ENCODE measurements at regions not wholly inside any gene's neighbourhood (a gene's known extent, or its start where the extent isn't known, plus 50 kb on each side); places are given as distances from the start of the nearest gene placed in this dataset.

DNA sequence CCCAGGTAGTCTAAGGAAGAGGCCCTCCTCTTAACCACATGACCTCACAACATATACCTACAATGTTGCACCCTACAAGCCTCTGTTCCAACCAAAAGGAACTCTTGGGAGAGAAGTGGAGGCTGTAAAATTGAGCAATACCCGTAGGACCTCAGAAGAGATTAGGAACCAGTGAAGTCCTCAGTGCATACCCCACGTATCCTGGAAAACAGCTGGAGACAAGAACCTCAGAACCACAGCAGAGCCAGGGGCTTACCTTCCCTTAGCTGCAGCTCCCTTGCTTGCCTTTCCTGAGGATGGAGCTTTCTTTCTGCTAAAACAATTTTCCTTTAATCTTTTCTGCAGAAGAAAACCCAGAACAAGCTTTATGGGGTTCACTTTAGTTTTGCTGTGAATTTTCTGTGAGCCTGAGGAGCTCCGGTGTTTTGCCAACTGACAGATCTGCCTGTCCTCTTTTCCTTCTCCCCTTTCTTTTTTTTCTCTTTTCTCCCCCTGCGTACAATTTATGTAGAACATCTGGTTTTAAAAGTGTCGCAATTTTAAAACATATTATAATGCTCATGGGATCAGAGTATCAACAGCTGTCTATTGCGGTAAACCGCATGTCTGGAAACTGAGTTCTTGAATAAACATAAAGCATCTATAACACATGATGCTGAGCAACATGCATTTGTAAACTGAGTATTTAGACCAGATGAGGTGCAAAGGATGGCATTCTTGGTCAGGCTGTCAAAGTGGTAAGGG, 226.4 kb upstream of the MAF start:
- peaks cover 8% of the 10 kb centered on the region for H3K4me1 Mint-ChIP-seq
- no peaks in the 10 kb centered on the region for H3K36me3 Mint-ChIP-seq (ENCODE audit: low read depth)
- Histone ChIP-seq H3K27me3 (ENCODE audit: control insufficient read depth, insufficient read depth, low read length, poor library complexity, severe bottlenecking) (no peaks in the 10 kb centered on the region), H3K4me3 (ENCODE audit: low read length) (no peak overlapping the region), H3K9ac (ENCODE audit: extremely low read depth, low read length, poor library complexity, severe bottlenecking) (no peak overlapping the region), H3K9me3 (ENCODE audit: control insufficient read depth, low read length) (no peaks in the 10 kb centered on the region), H3K4me1 (ENCODE audit: control insufficient read depth, insufficient read depth, low read length) (no peaks in the 10 kb centered on the region), H3K36me3 (ENCODE audit: control insufficient read depth, insufficient read depth, low read length) (no peaks in the 10 kb centered on the region), H3K27ac (ENCODE audit: low read depth, low read length) (no peak overlapping the region)
- WGBS, 2 experiments (ENCODE audit: insufficient coverage in 1 of 2, insufficient read length in 1 of 2) = 92 to 95% methylated on average over 3 to 7 of the region's 7 CpGs
- no peak for DNase-seq
- H3K27ac Mint-ChIP-seq = no peak overlapping the region
- TF ChIP-seq, protein P1, sequence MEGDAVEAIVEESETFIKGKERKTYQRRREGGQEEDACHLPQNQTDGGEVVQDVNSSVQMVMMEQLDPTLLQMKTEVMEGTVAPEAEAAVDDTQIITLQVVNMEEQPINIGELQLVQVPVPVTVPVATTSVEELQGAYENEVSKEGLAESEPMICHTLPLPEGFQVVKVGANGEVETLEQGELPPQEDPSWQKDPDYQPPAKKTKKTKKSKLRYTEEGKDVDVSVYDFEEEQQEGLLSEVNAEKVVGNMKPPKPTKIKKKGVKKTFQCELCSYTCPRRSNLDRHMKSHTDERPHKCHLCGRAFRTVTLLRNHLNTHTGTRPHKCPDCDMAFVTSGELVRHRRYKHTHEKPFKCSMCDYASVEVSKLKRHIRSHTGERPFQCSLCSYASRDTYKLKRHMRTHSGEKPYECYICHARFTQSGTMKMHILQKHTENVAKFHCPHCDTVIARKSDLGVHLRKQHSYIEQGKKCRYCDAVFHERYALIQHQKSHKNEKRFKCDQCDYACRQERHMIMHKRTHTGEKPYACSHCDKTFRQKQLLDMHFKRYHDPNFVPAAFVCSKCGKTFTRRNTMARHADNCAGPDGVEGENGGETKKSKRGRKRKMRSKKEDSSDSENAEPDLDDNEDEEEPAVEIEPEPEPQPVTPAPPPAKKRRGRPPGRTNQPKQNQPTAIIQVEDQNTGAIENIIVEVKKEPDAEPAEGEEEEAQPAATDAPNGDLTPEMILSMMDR (conservative IDR thresholded peaks at IDR 0.05) = no peak
- no peak overlapping the region for H3K4me3 Mint-ChIP-seq
- no peaks in the 10 kb centered on the region for H3K9me3 Mint-ChIP-seq
- peaks cover 8% of the 10 kb centered on the region for H3K27me3 Mint-ChIP-seq (ENCODE audit: insufficient read depth)

DNA sequence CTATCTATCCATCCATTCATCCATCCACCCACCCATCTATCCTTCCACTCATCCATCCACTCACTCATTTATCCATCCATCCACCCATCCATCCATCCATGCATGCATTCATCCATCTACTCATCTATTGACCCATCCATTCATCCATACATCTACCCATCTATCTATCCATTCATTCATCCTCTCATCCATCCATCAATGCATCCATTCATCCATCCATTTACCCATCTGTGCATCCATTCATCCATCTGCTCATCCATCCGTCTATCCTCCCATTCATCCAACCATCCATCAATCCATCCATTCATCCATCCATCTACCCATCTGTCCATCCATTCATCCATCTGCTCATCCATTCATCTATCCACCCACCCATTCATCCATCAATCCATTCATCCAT, 224.5 kb upstream of the MAF start:
- Mint-ChIP-seq H3K9me3 (no peaks in the 10 kb centered on the region), H3K4me1 (peaks cover 8% of the 10 kb centered on the region), H3K36me3 (ENCODE audit: low read depth) (no peaks in the 10 kb centered on the region), H3K4me3 (no peak overlapping the region), H3K27ac (no peak overlapping the region), H3K27me3 (ENCODE audit: insufficient read depth) (peaks cover 6% of the 10 kb centered on the region)
- 87 to 91% methylated on average over 1 of the region's 1 CpG for WGBS, 2 experiments (ENCODE audit: insufficient coverage in 1 of 2, insufficient read length in 1 of 2)
- TF ChIP-seq, protein P1 (conservative IDR thresholded peaks at IDR 0.05) = no peak
- Histone ChIP-seq H3K4me3 (ENCODE audit: low read length) (no peak overlapping the region), H3K4me1 (ENCODE audit: control insufficient read depth, insufficient read depth, low read length) (no peaks in the 10 kb centered on the region), H3K27me3 (ENCODE audit: control insufficient read depth, insufficient read depth, low read length, poor library complexity, severe bottlenecking) (no peaks in the 10 kb centered on the region), H3K36me3 (ENCODE audit: control insufficient read depth, insufficient read depth, low read length) (no peaks in the 10 kb centered on the region), H3K9me3 (ENCODE audit: control insufficient read depth, low read length) (no peaks in the 10 kb centered on the region), H3K27ac (ENCODE audit: low read depth, low read length) (no peak overlapping the region), H3K9ac (ENCODE audit: extremely low read depth, low read length, poor library complexity, severe bottlenecking) (no peak overlapping the region)
- no peak for DNase-seq

DNA sequence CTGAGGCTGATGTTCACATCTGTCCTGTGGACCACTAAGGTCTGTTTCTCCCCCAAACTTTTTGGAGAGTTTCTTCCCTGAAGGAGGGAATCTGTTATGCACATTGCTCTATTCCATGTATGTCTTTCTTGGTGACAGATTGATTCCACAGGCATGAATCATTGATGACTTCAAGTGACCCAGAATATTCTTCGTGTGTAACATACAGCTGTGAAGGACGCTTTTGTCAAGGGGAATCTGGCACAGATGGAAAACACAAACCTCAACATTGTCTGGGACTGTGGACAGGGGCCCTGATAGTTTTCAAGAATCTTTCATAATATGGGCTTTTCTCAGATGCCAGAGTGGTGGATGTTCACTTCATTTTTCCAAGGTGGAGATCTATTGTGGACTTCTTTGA, 223.1 kb upstream of the MAF start:
- peaks cover 11% of the 10 kb centered on the region for H3K27me3 Mint-ChIP-seq (ENCODE audit: insufficient read depth)
- H3K4me3 Mint-ChIP-seq = no peak overlapping the region
- Histone ChIP-seq H3K9ac (ENCODE audit: extremely low read depth, low read length, poor library complexity, severe bottlenecking) (no peak overlapping the region), H3K4me1 (ENCODE audit: control insufficient read depth, insufficient read depth, low read length) (no peaks in the 10 kb centered on the region), H3K9me3 (ENCODE audit: control insufficient read depth, low read length) (no peaks in the 10 kb centered on the region), H3K27me3 (ENCODE audit: control insufficient read depth, insufficient read depth, low read length, poor library complexity, severe bottlenecking) (peaks cover 6% of the 10 kb centered on the region), H3K4me3 (ENCODE audit: low read length) (no peak overlapping the region), H3K36me3 (ENCODE audit: control insufficient read depth, insufficient read depth, low read length) (no peaks in the 10 kb centered on the region), H3K27ac (ENCODE audit: low read depth, low read length) (no peak overlapping the region)
- DNase-seq = no peak
- no peaks in the 10 kb centered on the region for H3K9me3 Mint-ChIP-seq
- no peaks in the 10 kb centered on the region for H3K36me3 Mint-ChIP-seq (ENCODE audit: low read depth)
- peaks cover 7% of the 10 kb centered on the region for H3K4me1 Mint-ChIP-seq
- WGBS, 2 experiments (ENCODE audit: insufficient coverage in 1 of 2, insufficient read length in 1 of 2) = 82 to 100% methylated on average over 2 of the region's 2 CpGs
- no peak overlapping the region for H3K27ac Mint-ChIP-seq
- TF ChIP-seq, protein P1 (conservative IDR thresholded peaks at IDR 0.05) = no peak
